SK-N-SH treated with all-trans-retinoic acid at 6 μM for 48 hours (cell line): ENCODE measurements at regions not wholly inside any gene's neighbourhood (a gene's known extent, or its start where the extent isn't known, plus 50 kb on each side); places are given as distances from the start of the nearest gene placed in this dataset.

ENCODE experiments used
- CREB5 ChIP-seq: fragments of 250-450 bp; sonication (Bioruptor Pico); IDR thresholded peaks from 2 replicates; pipeline ENCODE4 v1.5.1; 2020; ENCODE audit warnings: low read depth, mild to moderate bottlenecking, moderate library complexity
- ZC3H10 ChIP-seq: fragments of 250-450 bp; sonication (Bioruptor Pico); IDR thresholded peaks from 2 replicates; pipeline ENCODE4 v1.5.1; 2021; ENCODE audit warnings: mild to moderate bottlenecking, moderate library complexity

GRCh38 chr15:23912191-23912590 is 225.1 kb upstream of the NDN start:
- TF ChIP-seq ZC3H10 (no peak), CREB5 (CRISPR knock-in tag) (no peak)
